HG02840 (cell line): ENCODE measurements at regions not wholly inside any gene's neighbourhood (a gene's known extent, or its start where the extent isn't known, plus 50 kb on each side); places are given as distances from the start of the nearest gene placed in this dataset.

Source experiments
- ATAC-seq: cut with Tn5 transposase; IDR thresholded peaks from one replicate; pipeline ENCODE4 v1.9.1; 2021; ENCODE audit warnings: mild to moderate bottlenecking, moderate library complexity, moderate number of reproducible peaks; ENCODE audit not compliant: unreplicated experiment, low FRiP score

DNA sequence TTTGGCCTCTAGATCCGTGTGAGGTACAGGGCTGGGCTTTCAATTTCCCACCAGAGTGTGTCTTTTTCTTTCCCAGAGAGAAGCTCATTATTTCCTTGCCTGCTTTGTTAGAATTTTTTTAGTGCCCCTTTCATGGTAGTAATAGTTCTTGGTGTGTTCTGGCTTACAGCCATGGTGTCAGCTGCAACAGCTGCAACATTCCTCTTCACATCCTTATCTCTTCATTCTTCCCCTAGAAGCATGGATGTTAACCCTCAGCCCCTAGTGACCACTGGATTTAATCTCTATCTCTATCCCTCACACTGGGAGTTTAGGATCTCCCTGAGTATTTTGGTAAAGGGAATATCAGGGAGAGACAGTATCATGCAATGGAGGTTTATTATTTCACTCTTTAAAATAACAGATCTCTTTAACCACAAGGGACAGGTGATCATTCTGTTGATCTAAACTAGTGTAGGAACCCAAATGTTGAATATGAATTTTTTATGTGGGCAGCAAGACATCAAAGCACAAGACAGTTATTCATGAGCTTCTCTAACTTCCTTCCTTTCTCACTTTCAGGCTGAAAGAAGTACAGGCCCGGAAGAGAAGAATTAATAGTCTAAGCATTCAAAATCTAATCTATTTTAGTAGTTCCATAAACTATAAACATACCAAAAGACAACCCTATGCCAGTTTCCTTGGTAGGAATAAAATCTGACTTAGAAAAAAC, 160.2 kb downstream of the FAM170A start:
- ATAC-seq = no peak

GRCh38 chr5:119792161-119792799, 162.9 kb downstream of the FAM170A start:
- no peak for ATAC-seq

DNA sequence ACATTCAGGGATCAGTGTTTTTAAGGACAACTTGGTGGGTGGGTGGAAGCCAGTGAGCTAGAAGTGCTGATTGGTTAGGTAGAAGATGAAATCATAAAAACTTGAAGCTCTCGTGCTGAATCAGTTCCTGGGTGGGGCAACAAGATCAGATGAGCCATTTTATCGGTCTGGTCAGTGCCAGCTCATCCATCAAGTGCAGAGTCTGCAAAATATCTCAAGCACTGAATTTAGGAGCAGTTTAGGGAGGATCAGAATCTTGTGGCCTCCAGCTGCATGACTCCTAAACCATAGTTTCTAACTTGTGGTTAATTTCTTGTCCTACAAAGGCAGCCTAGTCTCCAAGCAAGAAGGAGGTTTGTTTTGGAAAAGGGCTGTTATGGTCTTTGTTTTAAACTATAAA, 166.4 kb downstream of the FAM170A start:
- no peak for ATAC-seq

DNA sequence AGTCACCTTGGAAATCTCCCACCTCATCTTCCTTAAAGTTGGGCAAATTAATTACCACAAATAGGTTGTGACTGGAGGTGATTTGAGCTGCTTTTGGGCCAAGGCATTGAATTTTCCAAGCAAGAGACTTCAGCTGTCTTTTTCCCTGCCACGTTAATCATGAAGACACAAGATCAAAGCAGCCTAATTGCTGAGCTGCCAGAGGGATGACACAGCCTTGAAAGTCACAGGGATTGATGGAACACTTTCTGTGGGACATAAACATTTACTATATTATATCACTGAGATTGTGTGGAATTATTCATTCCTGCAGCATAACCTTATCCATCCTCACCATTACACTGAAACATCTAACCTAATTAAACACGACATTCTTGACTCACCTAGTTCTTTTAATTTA, 172.2 kb downstream of the FAM170A start:
- no peak for ATAC-seq

GRCh38 chr5:119808024-119808423, 178.7 kb downstream of the FAM170A start:
- no peak for ATAC-seq

- no peak for ATAC-seq
These were observed 179.1 kb downstream of the FAM170A start for GRCh38 chr5:119808474-119808873.

GRCh38 chr5:119810217-119810616, 180.9 kb downstream of the FAM170A start:
- no peak for ATAC-seq

DNA sequence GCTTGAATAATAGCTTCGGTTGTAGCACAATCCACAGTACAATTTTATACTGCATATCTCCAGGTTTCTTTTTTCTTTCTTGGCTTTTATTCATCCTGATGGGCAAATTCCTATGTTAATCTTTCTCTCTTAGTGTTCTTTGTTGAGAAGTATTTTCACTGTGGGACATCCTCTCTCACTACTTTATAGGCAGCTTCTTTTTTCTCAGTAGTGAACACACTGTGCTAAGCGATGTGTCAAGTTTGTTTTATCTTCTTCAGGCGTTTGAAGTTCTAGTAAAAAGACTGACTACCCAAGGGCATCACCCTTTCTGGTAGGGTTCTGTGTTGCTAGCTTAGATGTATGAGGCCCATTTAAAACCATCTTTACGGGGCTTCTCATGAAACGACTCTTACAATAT, 182.1 kb downstream of the FAM170A start:
- ATAC-seq = no peak

DNA sequence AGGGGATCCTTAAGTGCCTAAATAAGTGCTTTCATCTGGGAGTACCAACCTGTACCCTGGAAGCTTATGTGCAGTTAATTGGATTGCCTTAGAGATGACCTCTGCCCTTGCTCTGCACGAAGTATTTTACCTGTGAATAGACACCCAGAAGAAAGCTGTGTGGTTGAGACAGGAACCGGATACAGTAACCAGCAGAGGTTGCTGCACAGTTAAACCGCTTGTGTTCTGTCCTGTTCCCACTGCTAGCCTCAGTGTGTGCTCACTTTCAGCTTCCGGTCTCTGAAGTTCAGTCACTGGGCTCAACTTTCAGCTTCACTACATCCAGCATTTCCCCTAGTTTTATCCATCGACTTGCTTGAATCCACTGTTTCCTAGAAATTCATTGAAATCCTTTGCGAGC, 185.3 kb downstream of the FAM170A start:
- no peak for ATAC-seq

DNA sequence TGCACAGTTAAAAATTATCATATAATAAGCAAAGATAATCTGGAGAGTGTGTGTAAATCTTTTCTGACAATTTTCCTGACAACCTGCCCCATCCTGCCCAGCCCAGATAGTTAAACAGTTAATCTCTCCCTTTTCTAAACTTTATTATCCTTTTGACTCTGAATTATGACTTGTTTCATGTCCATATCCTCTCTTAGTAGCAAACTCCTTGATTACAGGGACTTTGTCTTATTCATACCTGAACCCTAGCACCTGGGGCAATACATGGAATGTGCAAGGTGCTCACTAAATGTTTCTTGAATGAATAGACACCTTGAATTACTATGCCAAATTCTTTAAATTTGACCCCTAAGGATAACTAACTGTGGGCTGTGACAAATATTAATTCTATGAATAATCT, 186.7 kb downstream of the FAM170A start:
- no peak for ATAC-seq

GRCh38 chr5:119820016-119820415, 190.7 kb downstream of the FAM170A start:
- no peak for ATAC-seq

GRCh38 chr5:119820608-119821007, 191.2 kb downstream of the FAM170A start:
- ATAC-seq = no peak

GRCh38 chr5:119828541-119828940, 199.2 kb downstream of the FAM170A start:
- ATAC-seq = no peak

- no peak for ATAC-seq
These were observed 200.0 kb downstream of the FAM170A start for GRCh38 chr5:119829341-119829740.

DNA sequence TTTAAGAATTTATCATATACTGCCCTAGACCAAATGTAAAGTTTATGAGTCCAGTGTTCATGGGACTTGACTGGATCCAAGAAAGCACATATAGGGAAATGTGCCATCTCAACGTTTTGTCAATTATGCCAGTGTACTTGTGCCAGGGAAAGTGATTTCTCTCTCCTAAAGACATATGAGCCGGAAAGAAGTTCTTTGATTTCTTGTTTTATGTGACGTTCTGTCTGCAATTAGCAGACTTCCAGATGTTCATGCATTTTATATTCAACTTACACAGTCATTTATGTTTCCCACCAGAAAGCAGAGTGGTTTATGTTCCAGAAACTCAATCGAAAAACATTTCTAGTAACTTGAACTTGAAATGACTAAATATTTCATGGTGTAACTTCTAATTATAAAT, 203.8 kb downstream of the FAM170A start:
- ATAC-seq = no peak

- ATAC-seq = no peak
These were observed 210.8 kb downstream of the FAM170A start for GRCh38 chr5:119840175-119840574.

GRCh38 chr5:119852140-119852539, 222.8 kb downstream of the FAM170A start:
- no peak for ATAC-seq

GRCh38 chr5:119860463-119860862, 231.1 kb downstream of the FAM170A start:
- no peak for ATAC-seq

- ATAC-seq = no peak
These were observed 233.3 kb downstream of the FAM170A start for GRCh38 chr5:119862619-119863018.

DNA sequence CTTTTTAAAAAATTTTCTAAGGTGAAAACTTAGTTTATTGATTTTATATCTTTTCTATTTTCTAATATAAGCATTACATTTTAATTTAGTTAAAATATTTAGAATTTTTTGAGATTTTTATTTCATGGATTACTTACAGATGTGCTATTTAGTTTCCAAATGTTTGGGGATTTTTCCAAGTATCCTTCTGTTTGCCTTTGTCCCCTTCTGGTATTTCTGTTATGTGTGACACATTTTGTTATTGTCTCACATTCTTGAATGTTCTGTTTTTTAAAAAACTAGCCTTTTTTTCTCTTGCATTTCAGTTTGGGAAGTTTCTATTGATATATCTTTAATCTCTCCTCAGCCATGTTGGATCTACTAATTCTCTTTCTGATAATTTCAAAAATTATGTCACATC, 234.9 kb downstream of the FAM170A start:
- no peak for ATAC-seq

DNA sequence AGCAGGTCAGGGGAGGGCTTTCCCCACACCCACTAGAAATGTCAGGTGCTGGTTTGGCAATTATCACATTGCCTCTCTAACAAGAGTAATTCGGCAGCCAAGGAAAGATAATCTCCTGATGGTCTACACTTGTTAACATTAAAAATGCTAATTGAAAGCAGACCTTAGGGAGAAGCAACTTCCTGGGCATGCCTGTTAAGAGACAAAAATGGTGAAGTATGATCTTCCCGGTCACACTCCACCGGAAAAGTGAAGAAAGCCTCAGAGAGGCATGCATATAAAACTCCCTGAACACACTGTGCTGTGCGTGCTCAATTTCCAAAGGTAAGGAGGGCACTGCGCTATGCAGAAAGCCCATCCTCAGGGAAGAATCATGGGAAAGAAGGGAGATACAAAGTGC, 244.3 kb downstream of the FAM170A start:
- no peak for ATAC-seq

- ATAC-seq = no peak
These were observed 247.2 kb downstream of the FAM170A start for GRCh38 chr5:119876522-119876921.
